ENCODE measurements at regions not wholly inside any gene's neighbourhood (a gene's known extent, or its start where the extent isn't known, plus 50 kb on each side); places are given as distances from the start of the nearest gene placed in this dataset.
"Not testable (repeated sequence)": the region's sequence is repeated elsewhere in the genome, so short reads cannot be mapped to it uniquely, and the experiment has no call there.

GRCh38 chr5:121086671-121087070 lies 622.6 kb downstream of the PRR16 start:
- H3K9me3 Mint-ChIP-seq = peaks cover 47% of the 10 kb centered on the region
- H3K4me1 Mint-ChIP-seq (ENCODE audit: low read depth) = no peaks in the 10 kb centered on the region
- no peak overlapping the region for H3K4me3 Mint-ChIP-seq
- H3K27ac Mint-ChIP-seq = no peak overlapping the region
- intact Hi-C loops (cut with micrococcal nuclease) = no loop called here
- H3K27me3 Mint-ChIP-seq = no peaks in the 10 kb centered on the region
- no peaks in the 10 kb centered on the region for H3K36me3 Mint-ChIP-seq (ENCODE audit: low read depth)

GRCh38 chr5:121087560-121087959 lies 623.5 kb downstream of the PRR16 start:
- intact Hi-C loops (cut with micrococcal nuclease) = no loop called here
- no peak overlapping the region for H3K27ac Mint-ChIP-seq
- H3K27me3 Mint-ChIP-seq = no peaks in the 10 kb centered on the region
- peaks cover 47% of the 10 kb centered on the region for H3K9me3 Mint-ChIP-seq
- H3K4me1 Mint-ChIP-seq (ENCODE audit: low read depth) = no peaks in the 10 kb centered on the region
- H3K4me3 Mint-ChIP-seq = no peak overlapping the region
- H3K36me3 Mint-ChIP-seq (ENCODE audit: low read depth) = no peaks in the 10 kb centered on the region

- Mint-ChIP-seq H3K27ac (no peak overlapping the region), H3K27me3 (no peaks in the 10 kb centered on the region), H3K9me3 (peaks cover 47% of the 10 kb centered on the region), H3K4me3 (no peak overlapping the region), H3K4me1 (ENCODE audit: low read depth) (no peaks in the 10 kb centered on the region), H3K36me3 (ENCODE audit: low read depth) (no peaks in the 10 kb centered on the region)
- intact Hi-C loops (cut with micrococcal nuclease) = no loop called here
These were observed 624.2 kb downstream of the PRR16 start for GRCh38 chr5:121088341-121088740.

DNA sequence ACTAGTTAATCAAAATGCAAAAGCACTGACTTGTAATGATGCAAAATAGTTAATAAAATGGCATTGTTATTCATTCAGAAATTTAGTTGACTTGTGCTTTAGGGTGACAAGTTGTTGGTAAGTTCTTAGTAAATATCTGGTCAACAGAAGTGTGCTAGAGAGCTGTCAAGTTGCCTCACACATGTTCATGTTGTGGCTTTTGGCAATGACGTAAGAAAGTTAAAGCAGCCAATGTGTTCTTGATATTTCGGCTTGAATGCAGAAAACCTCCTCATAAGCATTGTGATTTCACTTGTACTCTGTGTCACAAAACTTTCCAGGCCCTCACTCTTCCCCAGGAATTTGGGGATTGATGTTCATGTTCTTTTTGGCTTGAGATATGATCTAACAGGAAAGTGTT lies 626.7 kb downstream of the PRR16 start:
- no peaks in the 10 kb centered on the region for H3K36me3 Mint-ChIP-seq (ENCODE audit: low read depth)
- H3K27ac Mint-ChIP-seq = no peak overlapping the region
- peaks cover 28% of the 10 kb centered on the region for H3K9me3 Mint-ChIP-seq
- no peaks in the 10 kb centered on the region for H3K27me3 Mint-ChIP-seq
- no peak overlapping the region for H3K4me3 Mint-ChIP-seq
- intact Hi-C loops (cut with micrococcal nuclease) = no loop called here
- H3K4me1 Mint-ChIP-seq (ENCODE audit: low read depth) = no peaks in the 10 kb centered on the region

- Mint-ChIP-seq H3K4me3 (no peak overlapping the region), H3K36me3 (ENCODE audit: low read depth) (no peaks in the 10 kb centered on the region), H3K27me3 (no peaks in the 10 kb centered on the region), H3K9me3 (peaks cover 9% of the 10 kb centered on the region), H3K4me1 (ENCODE audit: low read depth) (no peaks in the 10 kb centered on the region), H3K27ac (no peak overlapping the region)
- intact Hi-C loops (cut with micrococcal nuclease) = no loop called here
These were observed 636.8 kb downstream of the PRR16 start for GRCh38 chr5:121100931-121101330.

DNA sequence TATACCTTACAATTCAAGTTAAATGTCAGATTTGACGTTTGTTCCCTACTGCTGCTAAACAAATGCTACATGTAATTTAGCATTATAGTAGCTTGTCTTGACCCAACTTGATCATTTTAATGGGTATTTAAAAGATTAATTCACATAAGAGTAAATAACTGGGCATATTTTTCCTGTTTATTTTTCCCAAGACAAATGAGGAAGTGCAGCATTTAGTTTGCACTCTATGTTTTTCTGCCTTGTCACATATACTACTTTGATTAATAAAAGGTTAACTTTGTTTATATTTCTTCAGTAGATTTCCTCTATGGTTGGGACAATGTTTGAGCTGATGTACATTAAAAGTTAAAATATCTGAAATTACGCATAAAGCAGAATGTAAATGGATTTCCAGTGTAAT lies 641.8 kb downstream of the PRR16 start:
- H3K27me3 Mint-ChIP-seq = no peaks in the 10 kb centered on the region
- no peaks in the 10 kb centered on the region for H3K36me3 Mint-ChIP-seq (ENCODE audit: low read depth)
- H3K4me3 Mint-ChIP-seq = no peak overlapping the region
- peaks cover 17% of the 10 kb centered on the region for H3K9me3 Mint-ChIP-seq
- H3K27ac Mint-ChIP-seq = no peak overlapping the region
- intact Hi-C loops (cut with micrococcal nuclease) = no loop called here
- no peaks in the 10 kb centered on the region for H3K4me1 Mint-ChIP-seq (ENCODE audit: low read depth)

DNA sequence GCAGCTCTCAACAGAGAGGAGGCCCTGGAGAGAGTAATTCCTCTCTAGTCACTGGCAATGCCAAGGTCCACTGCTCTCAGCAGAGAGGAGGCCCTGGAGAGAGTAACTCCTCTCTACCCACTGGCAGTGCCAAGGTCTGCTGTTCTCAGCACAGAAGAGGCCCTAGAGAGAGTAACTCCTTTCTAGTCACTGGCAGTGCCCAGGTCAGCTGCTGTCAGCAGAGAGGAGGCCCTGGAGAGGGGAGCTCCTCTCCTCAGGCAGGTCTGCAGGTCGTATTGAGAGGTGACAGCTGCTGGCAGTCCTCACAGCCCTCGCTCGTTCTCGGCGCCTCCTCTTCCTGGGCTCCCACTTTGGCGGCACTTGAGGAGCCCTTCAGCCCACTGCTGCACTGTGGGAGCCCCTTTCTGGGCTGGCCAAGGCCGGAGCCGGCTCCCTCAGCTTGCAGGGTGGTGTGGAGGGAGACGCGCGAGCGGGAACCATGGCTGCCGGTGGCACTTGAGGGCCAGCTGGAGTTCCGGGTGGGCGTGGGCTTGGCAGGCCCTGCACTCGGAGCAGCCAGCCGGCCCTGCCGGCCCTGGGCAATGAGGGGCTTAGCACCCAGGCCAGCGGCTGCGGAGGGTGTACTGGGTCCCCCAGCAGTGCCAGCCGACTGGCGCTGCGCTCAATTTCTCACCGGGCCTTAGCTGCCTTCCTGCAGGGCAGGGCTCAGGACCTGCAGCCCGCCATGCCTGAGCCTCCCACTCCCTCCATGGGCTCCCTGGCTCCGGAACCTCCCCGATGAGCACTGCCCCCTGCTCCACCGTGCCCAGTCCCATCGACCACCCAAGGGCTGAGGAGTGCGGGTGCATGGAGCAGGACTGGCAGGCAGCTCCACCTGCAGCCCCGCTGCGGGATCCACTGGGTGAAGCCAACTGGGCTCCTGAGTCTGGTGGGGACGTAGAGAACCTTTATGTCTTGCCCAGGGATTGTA lies 642.9 kb downstream of the PRR16 start:
- intact Hi-C loops (cut with micrococcal nuclease); H3K4me1 Mint-ChIP-seq (ENCODE audit: low read depth); H3K36me3 Mint-ChIP-seq (ENCODE audit: low read depth); H3K27me3 Mint-ChIP-seq; H3K27ac Mint-ChIP-seq; H3K4me3 Mint-ChIP-seq: not testable (repeated sequence)
- H3K9me3 Mint-ChIP-seq = peaks cover 17% of the 10 kb centered on the region

DNA sequence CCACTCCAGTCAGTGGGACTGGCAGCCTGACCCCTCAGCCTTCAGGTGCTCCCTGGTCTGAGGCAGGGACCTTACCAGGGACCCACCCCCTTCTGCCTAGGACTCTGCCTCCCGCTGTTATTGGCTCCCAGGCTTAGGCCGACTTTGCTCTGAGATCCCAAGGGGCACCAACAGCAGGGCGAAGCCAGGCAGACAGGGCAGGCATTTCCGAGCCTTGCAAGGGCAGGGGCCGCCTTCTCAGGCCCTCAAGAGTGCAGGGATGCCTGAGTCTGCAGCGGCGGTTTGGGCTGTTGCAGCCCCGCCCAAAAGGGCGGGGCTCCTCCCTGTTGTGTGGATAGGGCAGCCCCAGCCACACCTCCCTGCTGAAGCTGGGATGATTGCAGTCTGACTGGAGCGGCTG lies 644.6 kb downstream of the PRR16 start:
- Mint-ChIP-seq H3K36me3 (ENCODE audit: low read depth) (no peaks in the 10 kb centered on the region), H3K27ac (no peak overlapping the region)

DNA sequence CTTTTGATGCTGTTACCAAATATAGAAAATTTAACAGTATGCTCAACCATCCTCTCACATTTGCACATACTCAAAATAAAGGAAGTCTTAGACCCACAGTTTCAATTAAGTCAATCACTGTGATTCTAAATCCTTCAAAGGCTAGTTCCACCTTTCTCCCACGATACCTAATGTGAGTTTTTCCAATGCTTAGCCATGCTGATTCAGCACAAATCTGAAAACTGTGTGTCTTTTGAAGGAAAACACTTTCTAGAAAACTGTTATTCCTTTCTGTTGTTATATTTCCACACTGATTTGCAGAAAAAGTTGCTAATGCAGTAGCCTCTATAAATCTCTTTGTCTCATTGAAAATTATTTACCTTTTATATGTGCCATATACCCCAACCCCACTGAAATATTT lies 645.7 kb downstream of the PRR16 start:
- no peaks in the 10 kb centered on the region for H3K27me3 Mint-ChIP-seq
- no peaks in the 10 kb centered on the region for H3K4me1 Mint-ChIP-seq (ENCODE audit: low read depth)
- no peaks in the 10 kb centered on the region for H3K36me3 Mint-ChIP-seq (ENCODE audit: low read depth)
- no peak overlapping the region for H3K27ac Mint-ChIP-seq
- H3K4me3 Mint-ChIP-seq = no peak overlapping the region
- H3K9me3 Mint-ChIP-seq = peaks cover 29% of the 10 kb centered on the region
- intact Hi-C loops (cut with micrococcal nuclease) = no loop called here

More for the DNA sequence above, 644.6 kb downstream of the PRR16 start:
- intact Hi-C loops (cut with micrococcal nuclease) = no loop called here
- no peaks in the 10 kb centered on the region for H3K4me1 Mint-ChIP-seq (ENCODE audit: low read depth)
- no peak overlapping the region for H3K4me3 Mint-ChIP-seq
- H3K9me3 Mint-ChIP-seq = peaks cover 18% of the 10 kb centered on the region
- H3K27me3 Mint-ChIP-seq = no peaks in the 10 kb centered on the region

GRCh38 chr5:121121786-121122185 lies 657.7 kb downstream of the PRR16 start:
- no peaks in the 10 kb centered on the region for H3K27me3 Mint-ChIP-seq
- no peak overlapping the region for H3K27ac Mint-ChIP-seq
- no peaks in the 10 kb centered on the region for H3K36me3 Mint-ChIP-seq (ENCODE audit: low read depth)
- intact Hi-C loops (cut with micrococcal nuclease) = no loop called here
- H3K4me3 Mint-ChIP-seq = no peak overlapping the region
- no peaks in the 10 kb centered on the region for H3K4me1 Mint-ChIP-seq (ENCODE audit: low read depth)
- H3K9me3 Mint-ChIP-seq = peaks cover 4% of the 10 kb centered on the region

- Mint-ChIP-seq H3K27ac (no peak overlapping the region), H3K4me1 (ENCODE audit: low read depth) (no peaks in the 10 kb centered on the region), H3K27me3 (no peaks in the 10 kb centered on the region), H3K36me3 (ENCODE audit: low read depth) (no peaks in the 10 kb centered on the region), H3K4me3 (no peak overlapping the region), H3K9me3 (no peaks in the 10 kb centered on the region)
- intact Hi-C loops (cut with micrococcal nuclease) = no loop called here
These were observed 674.4 kb downstream of the PRR16 start for GRCh38 chr5:121138495-121138907.

DNA sequence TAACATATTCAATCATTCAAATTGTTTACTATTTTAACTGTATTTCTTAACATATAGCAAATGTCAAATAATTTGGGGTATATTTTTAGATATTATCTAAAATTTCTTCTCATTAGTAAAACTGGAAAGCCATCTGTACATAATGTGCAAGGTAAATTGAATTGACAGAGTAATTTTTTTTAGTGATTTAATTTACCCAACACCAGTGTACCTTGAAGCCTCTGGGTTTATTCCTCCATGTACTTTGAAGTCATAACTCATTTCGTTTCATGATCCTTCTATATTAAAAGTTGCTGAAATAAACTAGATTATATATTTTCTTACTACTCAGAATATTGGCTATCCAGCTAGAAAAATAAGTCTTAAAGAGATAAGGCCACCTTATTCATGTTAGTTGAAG lies 674.9 kb downstream of the PRR16 start:
- Mint-ChIP-seq H3K4me1 (ENCODE audit: low read depth) (no peaks in the 10 kb centered on the region), H3K27ac (no peak overlapping the region), H3K36me3 (ENCODE audit: low read depth) (no peaks in the 10 kb centered on the region), H3K27me3 (no peaks in the 10 kb centered on the region), H3K9me3 (no peaks in the 10 kb centered on the region), H3K4me3 (no peak overlapping the region)
- intact Hi-C loops (cut with micrococcal nuclease) = no loop called here

DNA sequence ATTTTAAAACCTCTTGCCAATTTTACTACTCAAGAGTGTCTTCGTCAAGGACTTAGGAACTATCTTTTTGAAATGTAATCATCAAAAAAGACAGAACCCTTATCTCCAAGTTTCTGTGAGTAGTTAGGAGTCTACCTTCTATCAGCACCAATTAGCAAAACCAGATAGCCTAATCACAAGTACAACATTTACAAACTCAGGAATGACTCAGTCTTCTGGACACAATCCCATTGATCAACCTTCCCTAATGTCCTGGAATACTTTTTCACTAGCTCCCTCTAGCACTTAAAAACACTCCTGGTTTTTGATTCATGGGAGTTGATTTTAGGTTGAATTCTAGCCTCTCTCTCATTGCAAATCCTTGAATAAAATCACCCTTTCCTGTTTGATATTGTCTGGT lies 680.7 kb downstream of the PRR16 start:
- Mint-ChIP-seq H3K4me3 (no peak overlapping the region), H3K27me3 (no peaks in the 10 kb centered on the region), H3K27ac (no peak overlapping the region), H3K36me3 (ENCODE audit: low read depth) (no peaks in the 10 kb centered on the region), H3K9me3 (peaks cover 12% of the 10 kb centered on the region), H3K4me1 (ENCODE audit: low read depth) (no peaks in the 10 kb centered on the region)
- intact Hi-C loops (cut with micrococcal nuclease) = no loop called here

DNA sequence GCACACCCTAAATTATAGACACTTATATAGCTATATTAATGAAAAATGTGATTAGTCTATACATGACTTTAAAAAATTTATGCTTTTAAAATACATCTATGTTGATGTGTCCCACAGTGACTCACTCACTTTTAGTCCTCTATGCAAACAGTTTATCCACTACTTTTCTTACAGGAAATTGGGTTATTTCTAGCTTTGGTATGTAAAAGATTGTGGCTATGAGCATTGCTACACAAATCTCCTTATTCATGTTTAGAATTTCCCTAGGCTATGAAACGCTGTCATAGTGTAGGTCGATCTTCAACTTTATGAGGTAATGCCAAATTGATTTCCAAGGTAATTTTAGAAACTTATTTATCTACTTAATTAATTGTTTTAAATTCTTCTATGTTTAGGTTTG lies 687.4 kb downstream of the PRR16 start:
- intact Hi-C loops (cut with micrococcal nuclease) = no loop called here
- Mint-ChIP-seq H3K4me1 (ENCODE audit: low read depth) (no peaks in the 10 kb centered on the region), H3K9me3 (peaks cover 18% of the 10 kb centered on the region), H3K36me3 (ENCODE audit: low read depth) (no peaks in the 10 kb centered on the region), H3K4me3 (no peak overlapping the region), H3K27me3 (no peaks in the 10 kb centered on the region), H3K27ac (no peak overlapping the region)

DNA sequence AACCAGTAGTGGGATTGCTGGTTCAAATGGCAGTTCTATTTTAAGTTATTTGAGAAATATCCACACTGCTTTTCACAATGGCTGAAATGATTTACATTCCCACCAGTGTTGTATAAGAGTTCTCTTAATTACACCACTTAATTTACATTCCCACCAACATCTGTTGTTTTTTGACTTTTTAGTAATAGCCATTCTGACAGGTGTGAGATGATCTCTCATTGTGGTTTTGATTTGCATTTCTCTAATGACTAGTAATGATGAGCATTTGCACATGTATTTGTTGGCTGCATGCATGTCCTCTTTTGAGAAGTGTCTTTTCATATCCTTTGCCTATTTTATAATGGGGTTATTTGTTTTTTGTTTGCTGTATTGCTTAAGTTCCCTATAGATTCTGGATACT lies 688.3 kb downstream of the PRR16 start:
- no peak overlapping the region for H3K4me3 Mint-ChIP-seq
- no peaks in the 10 kb centered on the region for H3K27me3 Mint-ChIP-seq
- peaks cover 18% of the 10 kb centered on the region for H3K9me3 Mint-ChIP-seq
- intact Hi-C loops (cut with micrococcal nuclease) = no loop called here
- no peaks in the 10 kb centered on the region for H3K4me1 Mint-ChIP-seq (ENCODE audit: low read depth)
- no peaks in the 10 kb centered on the region for H3K36me3 Mint-ChIP-seq (ENCODE audit: low read depth)
- no peak overlapping the region for H3K27ac Mint-ChIP-seq
